SU-DHL-6 (cell line): ENCODE measurements at regions not wholly inside any gene's neighbourhood (a gene's known extent, or its start where the extent isn't known, plus 50 kb on each side); places are given as distances from the start of the nearest gene placed in this dataset.

Source experiments
- H2AFZ ChIP-seq: fragments of 200-600 bp; sonication (generic); 2 replicates; pipeline ENCODE4 v1.6.1; 2014; ENCODE audit warnings: low read depth, mild to moderate bottlenecking, moderate library complexity, mixed read lengths, antibody characterized with exemption, low read length; ENCODE audit not compliant: severe bottlenecking
- H3F3A ChIP-seq: fragments of 200-600 bp; shearing (Covaris generic); 2 replicates; pipeline ENCODE4 v1.6.0; 2016; ENCODE audit warnings: antibody characterized with exemption, mild to moderate bottlenecking; ENCODE audit not compliant: insufficient read depth
- H3K27ac ChIP-seq: fragments of 200-600 bp; sonication (generic); 2 replicates; pipeline ENCODE4 v1.5.1; 2016; ENCODE audit warnings: low read depth, mild to moderate bottlenecking, low read length, moderate library complexity, mixed read lengths
- H3K27me3 ChIP-seq: fragments of 200-600 bp; sonication (generic), shearing (Covaris generic); 2 replicates; pipeline ENCODE4 v1.6.0; 2014; ENCODE audit warnings: mild to moderate bottlenecking, low read length
- H3K36me3 ChIP-seq: fragments of 200-600 bp; sonication (generic); 2 replicates; pipeline ENCODE4 v1.6.1; 2014; ENCODE audit warnings: mild to moderate bottlenecking, low read length, mixed read lengths
- H3K4me2 ChIP-seq: fragments of 300-600, 200-600 bp; shearing (Covaris generic), sonication (generic); 2 replicates; pipeline ENCODE4 v1.6.0; 2014; ENCODE audit warnings: low read length, low read depth, mild to moderate bottlenecking; ENCODE audit not compliant: poor library complexity, severe bottlenecking
- H3K4me3 ChIP-seq: fragments of 200-600 bp; sonication (generic); 2 replicates; pipeline ENCODE4 v1.5.1; 2014; ENCODE audit warnings: antibody characterized with exemption, low read length, mild to moderate bottlenecking, mixed read lengths; ENCODE audit not compliant: insufficient read depth, poor library complexity, severe bottlenecking
- H3K79me2 ChIP-seq: fragments of 200-600 bp; sonication (generic); 2 replicates; pipeline ENCODE4 v1.6.1; 2014; ENCODE audit warnings: mild to moderate bottlenecking, low read length, moderate library complexity; ENCODE audit not compliant: insufficient read depth
- H3K9ac ChIP-seq: fragments of 200-600 bp; sonication (generic); 2 replicates; pipeline ENCODE4 v1.7.0; 2014; ENCODE audit warnings: mild to moderate bottlenecking, low read length
- H3K9me2 ChIP-seq: fragments of 200-600 bp; sonication (generic); replicated peaks from 2 replicates; pipeline ENCODE4 v1.6.1; 2014; ENCODE audit warnings: low read length; ENCODE audit not compliant: insufficient read depth
- H3K9me3 ChIP-seq: fragments of 200-600 bp; sonication (generic); 2 replicates; pipeline ENCODE4 v1.6.1; 2014; ENCODE audit warnings: low read length, mixed read lengths; ENCODE audit not compliant: insufficient read depth
- H4K20me1 ChIP-seq: fragments of 200-600 bp; sonication (generic); 2 replicates; pipeline ENCODE4 v1.6.1; 2014; ENCODE audit warnings: low read depth, mild to moderate bottlenecking, antibody characterized with exemption, low read length, moderate library complexity, mixed read lengths
- EZH2phosphoT487 ChIP-seq: fragments of 200-600 bp; sonication (generic), shearing (Covaris generic); conservative IDR thresholded peaks from 2 replicates; pipeline ENCODE4 v1.6.1; 2018; ENCODE audit warnings: mild to moderate bottlenecking, antibody characterized with exemption, low read length, moderate library complexity, mixed read lengths
- TF ChIP-seq, protein P1 (sequence below): fragments of 200-600 bp; sonication (generic); IDR thresholded peaks from one replicate; pipeline ENCODE4 v1.5.1; 2017; ENCODE audit warnings: antibody characterized with exemption, mild to moderate bottlenecking, low read length, moderate library complexity; ENCODE audit not compliant: insufficient read depth, poor library complexity, severe bottlenecking

DNA sequence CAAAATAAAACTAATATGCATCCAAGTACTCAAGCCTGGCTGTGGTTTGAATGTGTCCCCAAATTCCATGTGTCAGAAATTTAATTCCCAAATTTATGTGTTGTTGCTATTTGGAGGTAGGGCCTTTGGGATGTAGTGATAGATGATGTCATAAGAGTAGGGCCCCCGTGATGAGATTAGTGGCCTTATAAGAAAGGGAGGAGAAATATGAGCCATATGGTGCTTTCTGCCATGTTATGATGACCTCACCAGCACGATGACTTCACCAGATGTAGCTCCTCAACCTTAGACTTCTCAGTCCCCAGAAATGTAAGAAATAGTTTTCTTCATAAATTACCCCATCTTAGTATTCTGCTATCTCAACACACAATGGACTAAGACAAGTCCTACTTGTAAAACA is 2264.0 kb downstream of the ARAP2 start:
- Histone ChIP-seq H3K9ac (no peak overlapping the region), H3K4me3 (no peak overlapping the region), H3K9me2 (no peaks in the 10 kb centered on the region), H3K79me2 (no peaks in the 10 kb centered on the region), H3K9me3 (no peaks in the 10 kb centered on the region), H3K27me3 (no peaks in the 10 kb centered on the region), H3K4me2 (no peak overlapping the region), H3F3A (no peaks in the 10 kb centered on the region), H3K27ac (no peak overlapping the region), H3K36me3 (no peaks in the 10 kb centered on the region), H4K20me1 (no peaks in the 10 kb centered on the region), H2AFZ (no peak overlapping the region)
- no peak for TF ChIP-seq EZH2phosphoT487

- Histone ChIP-seq H3K4me2 (no peak overlapping the region), H3K9ac (no peak overlapping the region), H3K27ac (no peak overlapping the region), H3K27me3 (no peaks in the 10 kb centered on the region), H4K20me1 (no peaks in the 10 kb centered on the region), H3K4me3 (no peak overlapping the region), H3K9me2 (no peaks in the 10 kb centered on the region), H3K9me3 (no peaks in the 10 kb centered on the region), H3K36me3 (no peaks in the 10 kb centered on the region), H3F3A (no peaks in the 10 kb centered on the region), H3K79me2 (no peaks in the 10 kb centered on the region), H2AFZ (no peak overlapping the region)
- no peak for TF ChIP-seq EZH2phosphoT487
- TF ChIP-seq, protein P1, sequence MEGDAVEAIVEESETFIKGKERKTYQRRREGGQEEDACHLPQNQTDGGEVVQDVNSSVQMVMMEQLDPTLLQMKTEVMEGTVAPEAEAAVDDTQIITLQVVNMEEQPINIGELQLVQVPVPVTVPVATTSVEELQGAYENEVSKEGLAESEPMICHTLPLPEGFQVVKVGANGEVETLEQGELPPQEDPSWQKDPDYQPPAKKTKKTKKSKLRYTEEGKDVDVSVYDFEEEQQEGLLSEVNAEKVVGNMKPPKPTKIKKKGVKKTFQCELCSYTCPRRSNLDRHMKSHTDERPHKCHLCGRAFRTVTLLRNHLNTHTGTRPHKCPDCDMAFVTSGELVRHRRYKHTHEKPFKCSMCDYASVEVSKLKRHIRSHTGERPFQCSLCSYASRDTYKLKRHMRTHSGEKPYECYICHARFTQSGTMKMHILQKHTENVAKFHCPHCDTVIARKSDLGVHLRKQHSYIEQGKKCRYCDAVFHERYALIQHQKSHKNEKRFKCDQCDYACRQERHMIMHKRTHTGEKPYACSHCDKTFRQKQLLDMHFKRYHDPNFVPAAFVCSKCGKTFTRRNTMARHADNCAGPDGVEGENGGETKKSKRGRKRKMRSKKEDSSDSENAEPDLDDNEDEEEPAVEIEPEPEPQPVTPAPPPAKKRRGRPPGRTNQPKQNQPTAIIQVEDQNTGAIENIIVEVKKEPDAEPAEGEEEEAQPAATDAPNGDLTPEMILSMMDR = no peak
These were observed 2254.4 kb downstream of the ARAP2 start for GRCh38 chr4:33989820-33990443.

DNA sequence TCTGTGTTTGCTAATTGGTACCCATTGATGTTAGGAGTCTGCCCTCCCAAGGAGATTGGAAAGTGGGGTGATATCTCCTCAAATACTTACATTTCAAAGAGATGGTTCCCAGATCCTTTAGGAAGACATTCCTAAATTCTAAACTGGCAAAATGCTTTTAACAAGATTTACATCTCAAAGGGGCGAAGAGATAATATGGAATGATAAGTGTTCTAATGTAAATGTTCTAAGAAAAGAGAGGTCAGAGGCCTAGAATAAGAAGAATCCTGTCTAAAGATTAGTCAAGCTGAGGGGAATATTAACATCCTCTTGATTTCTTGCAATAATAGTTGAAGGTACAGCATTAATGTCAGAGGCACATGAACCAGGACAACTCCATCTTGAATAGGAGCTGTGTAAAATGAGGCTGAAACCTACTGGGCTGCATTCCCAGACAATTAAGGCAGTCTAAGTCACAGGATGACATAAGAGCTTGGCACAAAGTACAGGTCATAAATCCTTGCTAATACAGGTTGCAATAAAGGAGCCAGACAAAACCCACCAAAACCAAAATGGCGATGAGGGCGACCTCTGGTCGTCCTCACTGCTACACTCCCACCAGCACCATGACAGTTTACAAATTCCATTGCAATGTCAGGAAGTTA is 2248.1 kb downstream of the ARAP2 start:
- no peaks in the 10 kb centered on the region for H3K79me2 ChIP-seq
- no peaks in the 10 kb centered on the region for H3F3A ChIP-seq
- no peak overlapping the region for H3K4me3 ChIP-seq
- H3K9ac ChIP-seq = no peak overlapping the region
- H3K27ac ChIP-seq = no peak overlapping the region
- no peaks in the 10 kb centered on the region for H3K9me2 ChIP-seq
- no peak overlapping the region for H2AFZ ChIP-seq
- TF ChIP-seq, protein P1 = no peak
- TF ChIP-seq EZH2phosphoT487 = no peak
- no peaks in the 10 kb centered on the region for H3K27me3 ChIP-seq
- no peaks in the 10 kb centered on the region for H3K36me3 ChIP-seq
- no peaks in the 10 kb centered on the region for H4K20me1 ChIP-seq
- H3K4me2 ChIP-seq = no peak overlapping the region
- no peaks in the 10 kb centered on the region for H3K9me3 ChIP-seq

GRCh38 chr4:33998291-33998690 is 2246.0 kb downstream of the ARAP2 start:
- H4K20me1 ChIP-seq = no peaks in the 10 kb centered on the region
- no peak for TF ChIP-seq EZH2phosphoT487
- no peak overlapping the region for H2AFZ ChIP-seq
- no peaks in the 10 kb centered on the region for H3K36me3 ChIP-seq
- H3K4me3 ChIP-seq = no peak overlapping the region
- H3K27me3 ChIP-seq = no peaks in the 10 kb centered on the region
- H3K4me2 ChIP-seq = no peak overlapping the region
- no peaks in the 10 kb centered on the region for H3F3A ChIP-seq
- H3K9ac ChIP-seq = no peak overlapping the region
- H3K79me2 ChIP-seq = no peaks in the 10 kb centered on the region
- no peaks in the 10 kb centered on the region for H3K9me3 ChIP-seq
- no peak overlapping the region for H3K27ac ChIP-seq
- H3K9me2 ChIP-seq = no peaks in the 10 kb centered on the region
